Dendritic cell treated with granulocyte-macrophage colony-stimulating factor and Interleukin-4, amounts not matched to agents 40 ng/mL and 50 ng/mL, for 4 days (primary cell): ENCODE measurements at regions not wholly inside any gene's neighbourhood (a gene's known extent, or its start where the extent isn't known, plus 50 kb on each side); places are given as distances from the start of the nearest gene placed in this dataset.
"Not testable (repeated sequence)": the region's sequence is repeated elsewhere in the genome, so short reads cannot be mapped to it uniquely, and the experiment has no call there.

Experiments
- H3K27ac Mint-ChIP-seq: one replicate; pipeline ENCODE4 v1.8.0; 2022; ENCODE audit warnings: mild to moderate bottlenecking, mixed read lengths
- H3K27me3 Mint-ChIP-seq: one replicate; pipeline ENCODE4 v1.8.0; 2022; ENCODE audit warnings: mild to moderate bottlenecking, mixed read lengths
- H3K36me3 Mint-ChIP-seq: one replicate; pipeline ENCODE4 v1.8.0; 2022; ENCODE audit warnings: low read depth, mixed read lengths
- H3K4me1 Mint-ChIP-seq: one replicate; pipeline ENCODE4 v1.8.0; 2022; ENCODE audit warnings: low read depth, mixed read lengths
- H3K4me3 Mint-ChIP-seq: one replicate; pipeline ENCODE4 v1.8.0; 2022; ENCODE audit warnings: mild to moderate bottlenecking, moderate library complexity, mixed read lengths
- H3K9me3 Mint-ChIP-seq: one replicate; pipeline ENCODE4 v1.8.0; 2022; ENCODE audit warnings: mixed read lengths
- intact Hi-C: fragments of 100-400 bp; cut with micrococcal nuclease; formaldehyde crosslinking; loops from one replicate; pipeline ENCODE4 v1.15.0; 2022

- H3K27me3 Mint-ChIP-seq, result no peaks in the 10 kb centered on the region
- no peak overlapping the region for H3K4me3 Mint-ChIP-seq
- no peaks in the 10 kb centered on the region for H3K9me3 Mint-ChIP-seq
- intact Hi-C loops, result no loop called here
- H3K4me1 Mint-ChIP-seq, result no peaks in the 10 kb centered on the region
- no peaks in the 10 kb centered on the region for H3K36me3 Mint-ChIP-seq
- H3K27ac Mint-ChIP-seq, result no peak overlapping the region
These were observed 790.1 kb upstream of the CNTN5 start for GRCh38 chr11:98230678-98231077.

DNA sequence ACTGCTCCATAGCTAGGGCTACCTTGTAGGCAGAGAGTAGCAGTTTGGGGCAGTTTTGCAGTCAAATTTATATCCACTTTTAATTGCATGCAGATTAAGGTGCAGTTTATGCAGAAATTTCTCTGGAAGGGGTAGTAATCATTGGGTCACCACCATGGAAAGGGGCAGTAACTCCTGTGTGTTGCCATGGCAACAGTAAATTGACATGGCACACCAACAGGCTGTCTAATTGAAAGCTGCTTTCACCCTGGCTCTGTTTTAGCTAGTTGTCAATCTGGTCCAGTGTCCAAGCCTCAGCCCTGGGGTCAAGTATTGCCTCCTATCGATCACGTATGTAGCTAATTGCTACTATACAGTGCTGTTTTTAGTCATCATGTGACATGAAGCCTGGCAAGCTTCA lies 786.1 kb upstream of the CNTN5 start:
- Mint-ChIP-seq H3K4me3 (no peak overlapping the region), H3K4me1 (no peaks in the 10 kb centered on the region)

DNA sequence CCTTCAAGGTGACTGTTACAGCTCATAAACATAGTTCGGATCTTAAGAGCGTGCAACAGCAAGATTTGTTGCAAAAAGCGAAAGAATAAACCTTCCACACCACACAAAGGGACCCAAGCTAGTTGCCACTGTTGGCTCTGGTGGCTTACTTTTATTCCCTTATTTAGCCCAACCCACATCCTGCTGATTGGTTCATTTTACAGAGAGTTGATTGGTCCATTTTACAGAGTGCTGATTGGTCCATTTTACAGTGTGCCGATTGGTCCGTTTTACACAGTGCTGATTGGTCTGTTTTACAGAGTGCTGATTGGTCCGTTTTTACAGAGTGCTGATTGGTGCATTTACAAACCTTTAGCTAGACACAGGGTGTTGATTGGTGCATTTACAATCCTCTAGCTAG lies 776.9 kb upstream of the CNTN5 start:
- H3K9me3 Mint-ChIP-seq, result peaks cover 23% of the 10 kb centered on the region
- no peak overlapping the region for H3K27ac Mint-ChIP-seq
- H3K36me3 Mint-ChIP-seq, result no peaks in the 10 kb centered on the region
- intact Hi-C loops, result no loop called here
- H3K4me1 Mint-ChIP-seq, result no peaks in the 10 kb centered on the region
- H3K27me3 Mint-ChIP-seq, result no peaks in the 10 kb centered on the region
- H3K4me3 Mint-ChIP-seq, result no peak overlapping the region

More for the DNA sequence above, 786.1 kb upstream of the CNTN5 start:
- Mint-ChIP-seq H3K36me3 (no peaks in the 10 kb centered on the region), H3K27ac (no peak overlapping the region), H3K9me3 (peaks cover 11% of the 10 kb centered on the region), H3K27me3 (no peaks in the 10 kb centered on the region)
- intact Hi-C loops, result no loop called here

- Mint-ChIP-seq H3K27ac (no peak overlapping the region), H3K9me3 (peaks cover 53% of the 10 kb centered on the region), H3K36me3 (no peaks in the 10 kb centered on the region), H3K27me3 (no peaks in the 10 kb centered on the region), H3K4me3 (no peak overlapping the region), H3K4me1 (no peaks in the 10 kb centered on the region)
- intact Hi-C loops, result no loop called here
These were observed 759.8 kb upstream of the CNTN5 start for GRCh38 chr11:98260983-98261382.

GRCh38 chr11:98277251-98277912 lies 743.4 kb upstream of the CNTN5 start:
- Mint-ChIP-seq H3K27ac (no peak overlapping the region), H3K4me1 (no peaks in the 10 kb centered on the region), H3K4me3 (no peak overlapping the region), H3K9me3 (no peaks in the 10 kb centered on the region), H3K36me3 (no peaks in the 10 kb centered on the region), H3K27me3 (no peaks in the 10 kb centered on the region)
- intact Hi-C loops, result no loop called here

DNA sequence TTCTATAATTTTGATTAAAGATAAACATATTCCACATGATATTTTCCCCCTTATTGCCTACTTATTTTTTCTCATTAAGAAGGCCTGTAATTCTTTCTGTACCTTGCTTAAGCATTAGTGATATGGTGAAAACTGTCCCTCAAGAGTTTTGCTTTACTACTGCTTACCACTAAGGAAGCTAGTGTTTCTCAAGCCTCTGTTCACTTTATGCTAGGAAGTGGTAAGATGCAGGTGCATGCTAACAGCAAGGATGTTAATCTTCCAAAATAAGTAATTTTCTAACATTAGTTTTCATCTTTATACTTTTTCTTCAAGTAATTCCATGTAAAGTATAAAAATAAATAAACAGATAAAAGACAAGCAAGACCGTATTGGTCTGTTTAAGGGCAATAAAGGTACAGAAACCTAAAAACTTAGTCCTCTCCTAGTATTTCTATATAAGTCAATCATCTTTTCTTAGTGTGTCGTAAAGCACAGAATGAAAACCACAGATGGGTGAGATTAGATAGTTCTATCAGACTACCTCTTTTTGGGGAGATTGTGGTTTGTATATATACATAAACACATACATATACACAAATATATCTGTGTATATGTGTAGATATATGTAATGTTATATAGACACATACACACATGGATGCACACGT lies 731.0 kb upstream of the CNTN5 start:
- no peak overlapping the region for H3K4me3 Mint-ChIP-seq
- no peaks in the 10 kb centered on the region for H3K36me3 Mint-ChIP-seq
- H3K27ac Mint-ChIP-seq, result no peak overlapping the region
- intact Hi-C loops, result no loop called here
- no peaks in the 10 kb centered on the region for H3K9me3 Mint-ChIP-seq
- no peaks in the 10 kb centered on the region for H3K4me1 Mint-ChIP-seq
- H3K27me3 Mint-ChIP-seq, result no peaks in the 10 kb centered on the region

DNA sequence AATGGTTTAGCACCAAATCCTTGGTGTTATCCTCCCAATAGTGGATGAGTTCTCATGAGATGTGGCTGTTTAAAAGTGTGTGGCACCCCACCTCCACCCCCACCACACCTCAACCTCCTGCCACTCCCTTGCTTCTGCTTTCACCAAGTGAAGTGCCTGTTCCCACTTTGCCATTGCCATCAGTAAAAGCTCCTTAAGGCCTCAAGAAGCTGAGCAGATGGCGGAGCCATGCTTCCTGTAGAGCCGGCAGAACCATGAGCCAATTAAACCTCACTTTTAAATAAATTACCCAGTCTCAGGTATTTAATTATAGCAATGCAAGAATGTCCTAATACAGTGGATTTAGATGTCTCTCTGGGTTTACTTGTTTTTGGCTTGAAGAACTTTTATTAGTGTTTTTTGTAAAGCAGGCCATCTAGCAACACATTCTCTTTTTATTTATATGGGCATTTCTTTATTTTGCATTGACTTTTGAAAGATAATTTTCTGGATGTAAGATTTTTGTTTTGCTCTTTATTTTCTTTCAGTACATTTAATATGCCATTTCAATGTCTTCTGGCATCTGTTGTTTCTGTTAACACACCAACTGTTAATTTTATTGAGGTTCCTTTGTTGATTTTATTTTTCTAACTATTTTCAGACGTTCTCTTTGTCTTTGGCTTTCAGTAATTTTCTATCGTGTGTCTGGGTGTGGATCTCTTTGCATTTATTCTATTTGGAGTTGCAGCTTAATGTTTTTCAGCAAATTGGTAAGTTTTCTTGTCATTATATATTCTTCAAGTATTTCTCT lies 724.5 kb upstream of the CNTN5 start:
- Mint-ChIP-seq H3K27me3 (no peaks in the 10 kb centered on the region), H3K27ac (no peak overlapping the region), H3K4me3 (no peak overlapping the region), H3K4me1 (peaks cover 6% of the 10 kb centered on the region), H3K36me3 (no peaks in the 10 kb centered on the region), H3K9me3 (no peaks in the 10 kb centered on the region)
- intact Hi-C loops, result no loop called here

DNA sequence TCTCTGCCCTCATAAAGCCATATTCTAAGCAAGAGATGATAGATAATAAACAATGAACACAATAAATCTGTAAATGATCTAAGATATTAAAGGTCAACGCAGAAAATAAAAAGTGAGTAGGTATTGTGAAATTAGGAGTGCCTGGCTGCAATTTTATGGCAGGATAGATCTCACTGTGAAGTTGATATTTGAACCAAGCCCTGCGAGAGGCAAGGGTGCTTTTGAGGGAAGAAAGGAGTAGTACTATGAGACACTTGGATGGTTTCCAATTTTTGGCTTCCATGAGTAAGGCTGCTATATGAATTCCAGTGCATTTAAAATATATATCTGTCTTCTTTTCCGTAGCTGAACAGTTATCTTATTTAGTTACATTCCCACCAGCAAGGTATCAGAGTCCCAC lies 720.0 kb upstream of the CNTN5 start:
- Mint-ChIP-seq H3K36me3 (no peaks in the 10 kb centered on the region), H3K9me3 (no peaks in the 10 kb centered on the region), H3K27me3 (no peaks in the 10 kb centered on the region), H3K27ac (no peak overlapping the region), H3K4me3 (no peak overlapping the region), H3K4me1 (peaks cover 6% of the 10 kb centered on the region)
- intact Hi-C loops, result no loop called here

GRCh38 chr11:98307827-98308491 lies 712.8 kb upstream of the CNTN5 start:
- H3K4me3 Mint-ChIP-seq, result no peak overlapping the region
- intact Hi-C loops, result no loop called here
- no peaks in the 10 kb centered on the region for H3K9me3 Mint-ChIP-seq
- no peaks in the 10 kb centered on the region for H3K27me3 Mint-ChIP-seq
- H3K27ac Mint-ChIP-seq, result no peak overlapping the region
- H3K36me3 Mint-ChIP-seq, result no peaks in the 10 kb centered on the region
- no peaks in the 10 kb centered on the region for H3K4me1 Mint-ChIP-seq

DNA sequence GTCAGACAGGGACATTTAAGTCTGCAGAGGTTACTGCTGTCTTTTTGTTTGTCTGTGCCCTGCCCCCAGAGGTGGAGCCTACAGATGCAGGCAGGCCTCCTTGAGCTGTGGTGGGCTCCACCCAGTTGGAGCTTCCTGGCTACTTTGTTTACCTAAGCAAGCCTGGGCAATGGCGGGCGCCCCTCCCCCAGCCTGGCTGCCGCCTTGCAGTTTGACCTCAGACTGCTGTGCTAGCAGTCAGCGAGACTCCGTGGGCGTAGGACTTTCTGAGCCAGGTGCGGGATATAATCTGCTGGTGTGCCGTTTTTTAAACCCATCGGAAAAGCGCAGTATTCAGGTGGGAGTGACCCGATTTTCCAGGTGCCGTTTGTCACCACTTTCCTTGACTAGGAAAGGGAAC lies 690.4 kb upstream of the CNTN5 start:
- H3K27me3 Mint-ChIP-seq, intact Hi-C loops, H3K36me3 Mint-ChIP-seq, H3K4me1 Mint-ChIP-seq, H3K4me3 Mint-ChIP-seq, H3K9me3 Mint-ChIP-seq, H3K27ac Mint-ChIP-seq: not testable (repeated sequence)

GRCh38 chr11:98358551-98358950 lies 662.2 kb upstream of the CNTN5 start:
- no peaks in the 10 kb centered on the region for H3K36me3 Mint-ChIP-seq
- no peak overlapping the region for H3K27ac Mint-ChIP-seq
- no peaks in the 10 kb centered on the region for H3K4me1 Mint-ChIP-seq
- no peak overlapping the region for H3K4me3 Mint-ChIP-seq
- peaks cover 21% of the 10 kb centered on the region for H3K9me3 Mint-ChIP-seq
- intact Hi-C loops, result no loop called here
- H3K27me3 Mint-ChIP-seq, result no peaks in the 10 kb centered on the region

DNA sequence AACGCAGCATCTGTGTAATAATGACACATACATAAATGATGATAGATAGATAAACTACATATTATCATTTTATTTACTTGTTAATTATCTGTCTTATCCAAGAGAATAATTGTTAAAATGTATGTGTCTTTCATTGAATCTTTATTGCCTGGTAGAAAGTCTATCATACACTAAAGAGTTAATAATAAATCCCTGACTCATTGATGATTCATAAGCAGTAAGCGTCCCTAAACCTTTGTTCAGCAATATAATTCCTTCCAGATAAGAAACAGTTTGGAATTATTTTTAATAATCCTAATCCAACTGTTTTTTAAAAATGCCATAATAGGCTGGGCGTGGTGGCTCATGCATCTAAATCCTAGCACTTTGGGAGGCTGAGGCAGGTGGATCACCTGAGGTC lies 655.6 kb upstream of the CNTN5 start:
- Mint-ChIP-seq H3K9me3 (peaks cover 9% of the 10 kb centered on the region), H3K36me3 (no peaks in the 10 kb centered on the region), H3K4me1 (no peaks in the 10 kb centered on the region), H3K4me3 (no peak overlapping the region), H3K27me3 (no peaks in the 10 kb centered on the region), H3K27ac (no peak overlapping the region)
- intact Hi-C loops, result no loop called here

DNA sequence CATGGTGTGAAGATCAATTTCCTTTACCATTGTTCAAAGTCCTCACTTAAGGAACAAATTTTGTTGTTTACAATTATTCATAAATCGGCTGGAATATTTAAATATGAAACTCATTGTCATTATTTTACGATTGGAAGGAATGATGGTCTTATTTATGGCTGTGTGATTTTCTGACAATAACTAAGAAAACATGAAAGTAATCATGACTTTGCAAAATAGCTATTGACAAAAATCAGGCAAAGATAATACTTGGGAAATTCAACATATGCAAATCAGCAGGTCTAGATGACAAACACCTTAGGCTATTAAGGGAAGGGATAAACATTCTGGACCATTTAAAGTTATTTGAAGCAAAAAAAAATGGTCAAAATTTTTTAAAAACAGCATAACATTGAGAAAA lies 654.8 kb upstream of the CNTN5 start:
- H3K27me3 Mint-ChIP-seq, result no peaks in the 10 kb centered on the region

GRCh38 chr11:98390391-98390790 lies 630.4 kb upstream of the CNTN5 start:
- intact Hi-C loops, result no loop called here

More for the DNA sequence above, 654.8 kb upstream of the CNTN5 start:
- intact Hi-C loops, result no loop called here
- no peak overlapping the region for H3K27ac Mint-ChIP-seq
- H3K4me1 Mint-ChIP-seq, result no peaks in the 10 kb centered on the region
- no peaks in the 10 kb centered on the region for H3K36me3 Mint-ChIP-seq
- no peak overlapping the region for H3K4me3 Mint-ChIP-seq
- H3K9me3 Mint-ChIP-seq, result peaks cover 9% of the 10 kb centered on the region

More at GRCh38 chr11:98390391-98390790, 630.4 kb upstream of the CNTN5 start:
- H3K27me3 Mint-ChIP-seq, result no peaks in the 10 kb centered on the region
- H3K4me3 Mint-ChIP-seq, result no peak overlapping the region
- H3K27ac Mint-ChIP-seq, result no peak overlapping the region
- H3K4me1 Mint-ChIP-seq, result no peaks in the 10 kb centered on the region
- peaks cover 9% of the 10 kb centered on the region for H3K9me3 Mint-ChIP-seq
- no peaks in the 10 kb centered on the region for H3K36me3 Mint-ChIP-seq
